NCI-H2227 treated with DMSO at 0.1 percent for 48 hours (cell line): ENCODE measurements at regions not wholly inside any gene's neighbourhood (a gene's known extent, or its start where the extent isn't known, plus 50 kb on each side); places are given as distances from the start of the nearest gene placed in this dataset.
"Not testable (repeated sequence)": the region's sequence is repeated elsewhere in the genome, so short reads cannot be mapped to it uniquely, and the experiment has no call there.

Source experiments
- DNase-seq: peaks from one replicate; lab custom pipeline; 2025; lab: John Stamatoyannopoulos, UW

- no peak for DNase-seq
Observed at GRCh38 chr6:900716-901605, 208.0 kb upstream of the EXOC2 start.

- no peak for DNase-seq
Observed at GRCh38 chr6:897528-898207, 204.7 kb upstream of the EXOC2 start.

- no peak for DNase-seq
Observed at GRCh38 chr6:894274-894673, 201.3 kb upstream of the EXOC2 start.

GRCh38 chr6:890995-891394, 198.1 kb upstream of the EXOC2 start:
- DNase-seq, result no peak

- no peak for DNase-seq
Observed at GRCh38 chr6:890201-890600, 197.3 kb upstream of the EXOC2 start.

- DNase-seq, result no peak
Observed at GRCh38 chr6:887583-888235, 194.8 kb upstream of the EXOC2 start.

GRCh38 chr6:886116-886515, 193.2 kb upstream of the EXOC2 start:
- DNase-seq, result not testable (repeated sequence)

GRCh38 chr6:885051-885590, 192.2 kb upstream of the EXOC2 start:
- DNase-seq, result no peak

- no peak for DNase-seq
Observed at GRCh38 chr6:884570-884969, 191.6 kb upstream of the EXOC2 start.

GRCh38 chr6:882084-882598, 189.2 kb upstream of the EXOC2 start:
- DNase-seq, result no peak

- DNase-seq, result no peak
Observed at GRCh38 chr6:878179-878578, 185.2 kb upstream of the EXOC2 start.

GRCh38 chr6:875012-875411, 182.1 kb upstream of the EXOC2 start:
- no peak for DNase-seq

- DNase-seq, result no peak
Observed at GRCh38 chr6:872570-873125, 179.7 kb upstream of the EXOC2 start.

- no peak for DNase-seq
Observed at GRCh38 chr6:871503-871902, 178.6 kb upstream of the EXOC2 start.

GRCh38 chr6:870096-870495, 177.2 kb upstream of the EXOC2 start:
- DNase-seq, result no peak

- no peak for DNase-seq
Observed at GRCh38 chr6:868201-868600, 175.3 kb upstream of the EXOC2 start.

GRCh38 chr6:867378-867777, 174.4 kb upstream of the EXOC2 start:
- no peak for DNase-seq

GRCh38 chr6:866316-866715, 173.4 kb upstream of the EXOC2 start:
- no peak for DNase-seq

GRCh38 chr6:865846-866245, 172.9 kb upstream of the EXOC2 start:
- DNase-seq, result no peak

- DNase-seq, result no peak
Observed at GRCh38 chr6:863831-864230, 170.9 kb upstream of the EXOC2 start.

- DNase-seq, result not testable (repeated sequence)
Observed at GRCh38 chr6:863127-863526, 170.2 kb upstream of the EXOC2 start.

GRCh38 chr6:859936-860335, 167.0 kb upstream of the EXOC2 start:
- no peak for DNase-seq
